GM13976 (cell line): ENCODE measurements at regions not wholly inside any gene's neighbourhood (a gene's known extent, or its start where the extent isn't known, plus 50 kb on each side); places are given as distances from the start of the nearest gene placed in this dataset.

Source experiments
- DNase-seq: peaks from one replicate; pipeline ENCODE4 v3.0.0; 2012; ENCODE audit warnings: low spot score
- CTCF ChIP-seq: IDR thresholded peaks from 2 replicates; pipeline ENCODE4 v1.5.1; 2012; ENCODE audit warnings: borderline replicate concordance, mild to moderate bottlenecking; ENCODE audit not compliant: insufficient read depth; ENCODE audit errors: extremely low read depth, missing control alignments, control extremely low read depth
- in situ Hi-C: fragments of 300-500 bp; cut with MboI; formaldehyde crosslinking; loops from one replicate; pipeline ENCODE4 v1.12.0; 2022; ENCODE audit warnings: low sequenced_read_pairs, mixed read lengths, inconsistent platforms; ENCODE audit not compliant: unreplicated experiment

- in situ Hi-C loops, result no loop called here
- no peak for TF ChIP-seq CTCF
- DNase-seq, result no peak
Measured at GRCh38 chr4:152118819-152119553, 358.2 kb upstream of the GATB start.

DNA sequence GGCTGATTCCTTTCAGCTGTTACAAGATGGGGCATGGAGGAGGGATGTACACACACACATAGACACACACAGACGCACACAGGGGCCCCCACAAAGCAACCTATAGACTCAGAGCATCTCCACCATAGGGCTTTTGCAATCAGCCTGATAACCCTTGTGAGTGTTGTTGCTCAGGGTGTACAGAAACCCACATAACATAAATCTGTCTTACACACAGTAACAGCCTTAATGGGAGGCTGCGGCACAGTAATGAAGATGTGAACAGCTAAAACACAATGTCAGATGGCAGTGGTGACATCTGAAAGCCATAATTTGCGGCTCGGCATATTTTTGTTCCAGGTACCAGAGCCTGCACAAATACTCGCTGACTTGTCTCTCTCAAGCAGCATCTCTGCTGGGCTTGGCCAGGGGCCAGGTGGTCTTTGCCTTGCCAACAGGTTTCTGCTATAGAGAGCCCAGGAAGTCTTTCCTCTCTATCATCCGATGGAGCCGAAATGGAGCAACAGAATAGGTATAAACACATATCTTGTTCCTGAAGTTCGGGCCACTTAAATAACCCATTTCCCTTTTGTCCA, 357.2 kb upstream of the GATB start:
- DNase-seq, result no peak
- TF ChIP-seq CTCF, result no peak
- in situ Hi-C loops, result no loop called here

DNA sequence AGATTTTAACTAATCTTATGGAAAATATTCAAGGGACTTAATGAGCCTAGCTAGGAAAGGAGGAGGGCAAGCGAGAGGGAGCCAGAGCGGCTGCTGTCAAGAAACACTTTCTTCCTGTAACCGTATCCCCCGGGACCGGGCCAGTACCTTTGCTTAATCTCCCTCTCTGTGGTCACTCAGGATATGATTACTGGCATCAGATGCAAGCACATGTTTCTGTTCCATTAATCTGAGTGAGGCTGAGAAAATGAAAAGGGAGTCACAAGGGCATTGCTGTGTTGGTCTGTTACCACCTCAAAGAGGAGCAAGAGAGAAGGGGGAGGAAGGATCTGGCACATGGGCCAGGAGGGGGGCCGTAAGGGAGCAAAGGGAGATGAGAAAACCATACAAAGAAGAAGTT, 356.7 kb upstream of the GATB start:
- no peak for DNase-seq
- TF ChIP-seq CTCF, result no peak
- in situ Hi-C loops, result no loop called here

DNA sequence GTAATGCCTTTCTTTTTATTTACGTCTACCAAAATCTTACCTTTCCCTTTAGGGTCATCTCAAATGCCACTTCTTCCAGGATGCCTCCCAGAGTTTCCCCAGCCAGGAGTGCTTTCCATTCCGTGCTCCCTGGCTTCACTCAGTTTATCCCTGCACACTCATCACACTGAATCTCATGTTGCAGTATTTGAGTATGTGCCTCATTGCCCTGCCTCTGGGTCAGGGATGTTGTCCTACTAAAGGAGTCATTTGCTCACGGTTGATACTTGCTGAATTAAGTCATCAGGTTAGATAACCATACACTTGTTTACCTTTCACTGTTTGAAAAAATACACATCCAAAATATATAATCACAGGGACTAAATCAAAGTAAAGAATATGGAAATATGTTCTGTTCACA, 356.2 kb upstream of the GATB start:
- no peak for TF ChIP-seq CTCF
- DNase-seq, result no peak
- in situ Hi-C loops, result no loop called here

GRCh38 chr4:152115794-152116193, 355.0 kb upstream of the GATB start:
- in situ Hi-C loops, result no loop called here
- no peak for TF ChIP-seq CTCF
- peak; percentile 34 for DNase-seq

GRCh38 chr4:152115118-152115517, 354.3 kb upstream of the GATB start:
- DNase-seq, result no peak
- in situ Hi-C loops, result no loop called here
- TF ChIP-seq CTCF, result no peak

DNA sequence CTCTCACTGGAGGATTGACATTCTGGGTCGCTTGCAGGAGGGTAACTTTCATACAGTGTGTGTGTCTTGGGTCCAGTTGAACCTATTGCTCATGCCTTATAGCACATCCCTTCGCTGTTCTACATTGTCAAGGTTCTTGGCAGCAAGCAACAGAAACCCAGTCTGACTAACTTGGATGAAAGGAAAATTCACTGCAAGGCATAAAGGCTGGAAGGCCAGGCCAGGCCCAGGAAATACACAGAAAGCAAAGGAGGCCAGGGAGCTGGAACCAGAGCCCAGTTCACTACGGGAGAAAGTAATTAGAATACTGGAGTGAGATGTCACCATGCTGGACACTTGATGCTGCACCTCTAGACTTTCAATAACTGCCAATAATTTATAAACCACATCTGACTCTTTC, 353.8 kb upstream of the GATB start:
- in situ Hi-C loops, result no loop called here
- DNase-seq, result no peak
- no peak for TF ChIP-seq CTCF
